ENCODE measurements at regions not wholly inside any gene's neighbourhood (a gene's known extent, or its start where the extent isn't known, plus 50 kb on each side); places are given as distances from the start of the nearest gene placed in this dataset.

DNA sequence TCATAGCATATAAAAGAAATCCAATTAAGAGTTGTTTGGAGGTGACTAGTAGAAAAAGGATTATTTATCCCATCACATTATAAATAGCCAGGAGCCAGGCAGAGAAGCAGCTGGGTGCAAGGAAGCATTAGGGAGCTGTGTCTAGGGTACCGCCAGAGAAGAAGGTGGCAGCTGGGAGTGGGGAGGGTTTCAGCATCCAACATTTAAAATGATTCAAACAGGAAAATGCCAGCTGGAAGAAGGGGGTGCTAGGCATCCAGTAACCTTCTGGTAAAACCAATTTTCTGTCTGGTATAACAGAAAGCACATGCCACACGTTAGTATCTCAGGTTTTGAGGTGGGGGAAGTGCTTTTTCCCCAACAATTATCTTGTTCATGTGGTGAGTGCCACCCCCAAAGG is 452.4 kb downstream of the ZEB2 start:
- DNase-seq = no peak

GRCh38 chr2:144063602-144064001 is 456.3 kb downstream of the ZEB2 start:
- no peak for DNase-seq

DNA sequence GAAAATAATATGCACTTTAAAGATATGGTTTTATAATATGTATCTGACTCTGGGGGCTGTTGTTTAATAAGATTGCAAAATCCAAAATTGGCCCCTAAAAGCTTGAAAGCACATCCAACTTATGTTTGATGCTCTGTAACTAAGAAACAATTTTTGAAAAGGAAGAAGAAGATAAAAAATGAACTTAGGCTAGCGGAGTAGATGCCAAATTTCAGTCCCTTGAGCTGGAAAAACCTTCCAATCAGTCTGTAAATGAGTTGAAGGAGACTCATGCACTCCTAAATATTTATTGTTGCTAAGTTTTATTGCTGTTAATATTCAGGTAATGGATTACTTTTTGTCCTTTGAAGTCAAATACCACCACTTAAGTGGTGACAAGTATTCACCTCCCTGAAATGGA is 465.0 kb downstream of the ZEB2 start:
- DNase-seq = no peak

GRCh38 chr2:144052083-144052482 is 467.8 kb downstream of the ZEB2 start:
- no peak for DNase-seq

GRCh38 chr2:144049137-144049536 is 470.8 kb downstream of the ZEB2 start:
- DNase-seq = no peak

GRCh38 chr2:144048631-144049060 is 471.3 kb downstream of the ZEB2 start:
- DNase-seq = no peak

GRCh38 chr2:144042751-144043150 is 477.2 kb downstream of the ZEB2 start:
- no peak for DNase-seq

- no peak for DNase-seq
Observed at GRCh38 chr2:144041612-144042011, 478.3 kb downstream of the ZEB2 start.

- DNase-seq = no peak
Observed at GRCh38 chr2:144040834-144041233, 479.1 kb downstream of the ZEB2 start.

DNA sequence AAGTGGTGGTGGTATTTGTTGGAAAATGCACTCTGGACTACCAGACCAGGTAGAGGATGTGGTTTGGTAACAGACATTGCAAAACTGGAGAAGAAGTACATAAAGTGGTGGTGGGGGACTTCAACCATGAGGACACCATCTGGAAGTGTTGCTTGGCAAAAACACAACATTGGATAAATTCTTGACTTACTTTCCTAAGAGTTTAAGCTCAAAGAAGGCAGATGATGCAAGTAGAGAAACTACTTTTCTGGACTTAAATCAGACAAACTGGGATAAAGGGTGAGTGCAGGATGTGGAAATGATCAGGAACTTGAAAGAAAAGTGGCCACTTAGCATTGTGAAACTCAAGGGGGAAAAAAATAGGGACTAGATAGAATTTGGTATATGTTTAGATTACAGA is 487.4 kb downstream of the ZEB2 start:
- DNase-seq = no peak

DNA sequence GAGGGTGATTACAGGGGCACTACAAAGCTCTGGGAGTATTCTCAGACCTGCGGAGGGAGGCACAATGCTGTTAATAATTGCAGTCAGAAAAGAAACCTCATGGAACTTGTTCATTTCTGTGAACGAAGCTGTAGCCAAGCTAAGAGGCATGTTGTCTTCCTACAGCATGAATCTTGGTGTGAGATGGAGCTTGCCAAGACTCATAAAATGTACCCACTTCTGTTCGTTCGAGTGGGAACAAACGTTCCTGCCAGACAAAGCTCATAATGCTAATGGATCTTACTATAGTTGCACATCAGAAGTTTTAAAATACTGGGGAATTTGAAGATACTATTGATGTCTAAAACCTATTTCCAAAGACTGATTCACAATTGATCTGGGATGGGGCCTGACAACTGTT is 489.1 kb downstream of the ZEB2 start:
- DNase-seq = no peak

DNA sequence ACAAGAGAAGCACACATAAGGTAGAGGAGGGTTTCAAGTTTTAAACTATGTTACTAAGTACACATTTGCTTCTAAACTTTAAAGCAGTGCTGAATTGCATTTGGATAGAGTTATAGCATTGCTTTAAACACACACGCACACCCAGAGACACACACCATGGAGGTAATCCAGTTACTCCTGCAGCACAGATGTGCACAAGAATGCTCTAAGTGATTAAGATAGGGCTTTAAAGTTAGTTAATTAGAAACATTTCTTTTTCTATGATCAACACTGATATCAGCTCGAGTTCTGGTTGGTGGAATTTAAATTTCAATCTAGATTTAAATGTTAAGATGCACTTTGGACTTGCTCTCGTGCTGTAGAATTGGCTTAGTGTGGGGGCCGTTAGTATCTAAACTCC is 492.3 kb downstream of the ZEB2 start:
- DNase-seq = no peak

GRCh38 chr2:144026753-144027152 is 493.2 kb downstream of the ZEB2 start:
- no peak for DNase-seq

- DNase-seq = no peak
Observed at GRCh38 chr2:144020047-144020446, 499.9 kb downstream of the ZEB2 start.

- DNase-seq = no peak
Observed at GRCh38 chr2:144015655-144016245, 504.2 kb downstream of the ZEB2 start.

GRCh38 chr2:144015036-144015435 is 504.9 kb downstream of the ZEB2 start:
- no peak for DNase-seq

- DNase-seq = no peak
Observed at GRCh38 chr2:144014103-144014502, 505.8 kb downstream of the ZEB2 start.

DNA sequence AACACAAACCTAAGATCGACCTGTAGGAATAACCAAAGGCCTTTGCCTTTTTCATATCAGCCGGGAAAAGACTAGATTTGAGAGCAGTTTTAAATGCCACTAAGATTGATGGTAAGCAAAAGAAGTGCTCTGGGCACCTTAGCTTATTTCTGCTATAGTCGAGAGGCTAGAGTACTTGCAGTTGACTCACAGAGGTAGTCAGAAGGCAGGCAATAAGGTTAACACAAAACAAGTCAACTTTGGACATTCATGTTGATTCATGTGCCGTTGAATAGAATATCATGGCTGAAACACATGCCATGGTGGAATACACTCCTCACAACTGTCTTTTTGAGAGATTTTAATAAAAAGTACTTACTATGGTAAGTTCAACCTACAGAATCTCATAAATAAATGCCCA is 507.6 kb downstream of the ZEB2 start:
- no peak for DNase-seq

GRCh38 chr2:144011553-144011952 is 508.4 kb downstream of the ZEB2 start:
- DNase-seq = no peak

DNA sequence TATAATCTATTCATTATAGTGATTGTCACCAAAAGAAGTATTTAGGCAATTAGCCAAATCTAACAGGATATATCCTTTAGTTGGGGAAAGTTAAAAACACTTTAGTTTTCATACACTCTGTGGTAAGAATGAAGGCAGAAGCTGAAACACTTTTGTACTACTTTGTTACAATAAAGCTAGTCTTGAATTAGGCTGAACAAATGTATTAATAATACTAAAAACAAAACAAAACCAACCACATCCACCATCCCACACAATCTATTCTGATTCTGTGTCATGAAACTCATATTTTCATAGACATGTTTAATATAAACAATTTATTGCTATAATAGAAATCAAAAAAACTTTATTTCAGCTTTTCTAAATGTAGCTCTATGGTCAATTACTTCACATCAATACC is 508.8 kb downstream of the ZEB2 start:
- no peak for DNase-seq

GRCh38 chr2:144010096-144010836 is 509.7 kb downstream of the ZEB2 start:
- no peak for DNase-seq

DNA sequence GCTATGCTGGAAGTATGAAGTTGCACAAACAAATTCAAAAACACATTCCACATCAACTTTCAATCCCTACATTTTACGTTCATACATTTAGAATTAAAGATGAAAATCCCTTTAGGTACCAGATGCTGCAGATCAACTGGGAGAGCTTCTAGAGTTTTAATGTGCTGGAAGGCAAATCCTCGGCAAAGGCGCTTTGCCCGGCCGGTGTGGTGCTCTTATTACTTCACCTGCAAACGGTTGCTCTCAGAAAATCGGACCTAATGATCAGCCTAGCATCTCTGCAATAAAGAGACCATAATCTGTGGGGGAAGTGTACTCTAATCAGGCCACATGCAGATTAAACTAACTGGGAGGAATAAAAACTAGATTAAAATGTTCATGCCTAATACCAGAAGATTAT is 513.8 kb downstream of the ZEB2 start:
- no peak for DNase-seq

GRCh38 chr2:144004742-144005141 is 515.2 kb downstream of the ZEB2 start:
- no peak for DNase-seq

GRCh38 chr2:144003460-144004075 is 516.4 kb downstream of the ZEB2 start:
- no peak for DNase-seq

- no peak for DNase-seq
Observed at GRCh38 chr2:143996974-143997373, 522.9 kb downstream of the ZEB2 start.
